ENCODE measurements at regions not wholly inside any gene's neighbourhood (a gene's known extent, or its start where the extent isn't known, plus 50 kb on each side); places are given as distances from the start of the nearest gene placed in this dataset.

GRCh38 chr2:59920307-59920706 is 633.1 kb downstream of the BCL11A start:
- no peak for DNase-seq (ENCODE audit: low read depth)

GRCh38 chr2:59919579-59919978 is 633.9 kb downstream of the BCL11A start:
- DNase-seq (ENCODE audit: low read depth): no peak

- no peak for DNase-seq (ENCODE audit: low read depth)
Observed at GRCh38 chr2:59912042-59912441, 641.4 kb downstream of the BCL11A start.

DNA sequence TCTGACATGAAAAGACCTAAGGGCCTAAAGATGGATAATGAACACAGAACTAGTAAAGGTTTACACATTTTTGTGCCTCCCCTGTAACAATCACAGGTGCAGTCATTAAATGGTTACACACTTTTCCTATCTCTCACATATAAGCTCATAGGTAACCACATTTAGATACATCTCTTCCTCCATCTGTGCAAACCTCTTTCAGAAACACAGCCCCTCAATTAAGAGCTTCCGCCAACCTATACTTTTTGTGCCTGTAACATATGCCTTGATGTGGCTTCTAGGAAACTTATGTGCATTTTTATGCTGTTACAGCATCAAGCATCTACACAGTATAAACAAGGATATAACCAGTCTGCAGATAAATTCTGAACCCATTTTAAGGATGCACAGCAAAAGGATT is 643.3 kb downstream of the BCL11A start:
- DNase-seq (ENCODE audit: low read depth): no peak

DNA sequence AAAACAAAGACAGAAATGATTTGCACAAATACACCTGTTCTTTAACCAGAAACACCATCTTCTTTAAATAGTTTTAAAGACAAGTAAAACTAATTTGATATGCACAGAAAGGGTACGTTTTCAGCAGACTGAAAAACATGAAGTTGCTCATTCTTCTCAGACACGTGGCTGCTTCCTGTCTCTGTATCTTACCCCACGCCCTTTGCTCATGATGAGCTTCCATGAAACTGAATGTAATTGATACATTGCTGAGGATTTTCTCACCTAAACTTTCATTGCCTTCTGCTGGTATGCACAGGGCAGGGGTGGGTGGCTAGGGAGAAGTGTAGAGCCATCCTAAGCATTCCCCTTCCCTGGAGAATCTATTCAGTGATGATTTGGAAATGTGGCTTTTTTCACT is 644.3 kb downstream of the BCL11A start:
- DNase-seq (ENCODE audit: low read depth): no peak

GRCh38 chr2:59905731-59906130 is 647.7 kb downstream of the BCL11A start:
- no peak for DNase-seq (ENCODE audit: low read depth)

GRCh38 chr2:59903994-59904544 is 649.4 kb downstream of the BCL11A start:
- no peak for DNase-seq (ENCODE audit: low read depth)

- DNase-seq (ENCODE audit: low read depth): no peak
Observed at GRCh38 chr2:59900728-59901452, 652.6 kb downstream of the BCL11A start.

DNA sequence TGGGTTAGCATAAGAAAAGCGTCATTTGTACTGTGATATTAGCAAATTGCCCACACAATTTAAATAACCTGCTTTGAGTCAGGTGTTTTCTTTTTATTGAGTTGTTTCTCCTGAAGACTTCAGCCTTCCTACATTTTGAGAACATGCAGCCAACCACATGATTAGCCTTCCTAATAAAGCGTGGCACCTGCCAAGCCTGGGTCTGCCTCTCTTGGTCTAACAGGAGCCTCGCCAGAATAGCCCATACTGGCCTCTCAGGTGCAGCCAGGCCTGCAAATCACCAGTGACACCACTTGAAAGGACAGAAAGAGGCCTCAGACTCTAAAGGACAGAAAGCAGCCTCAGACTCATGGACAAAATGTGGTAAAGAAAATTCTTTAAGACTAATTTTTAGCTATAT is 653.8 kb downstream of the BCL11A start:
- DNase-seq (ENCODE audit: low read depth): no peak

DNA sequence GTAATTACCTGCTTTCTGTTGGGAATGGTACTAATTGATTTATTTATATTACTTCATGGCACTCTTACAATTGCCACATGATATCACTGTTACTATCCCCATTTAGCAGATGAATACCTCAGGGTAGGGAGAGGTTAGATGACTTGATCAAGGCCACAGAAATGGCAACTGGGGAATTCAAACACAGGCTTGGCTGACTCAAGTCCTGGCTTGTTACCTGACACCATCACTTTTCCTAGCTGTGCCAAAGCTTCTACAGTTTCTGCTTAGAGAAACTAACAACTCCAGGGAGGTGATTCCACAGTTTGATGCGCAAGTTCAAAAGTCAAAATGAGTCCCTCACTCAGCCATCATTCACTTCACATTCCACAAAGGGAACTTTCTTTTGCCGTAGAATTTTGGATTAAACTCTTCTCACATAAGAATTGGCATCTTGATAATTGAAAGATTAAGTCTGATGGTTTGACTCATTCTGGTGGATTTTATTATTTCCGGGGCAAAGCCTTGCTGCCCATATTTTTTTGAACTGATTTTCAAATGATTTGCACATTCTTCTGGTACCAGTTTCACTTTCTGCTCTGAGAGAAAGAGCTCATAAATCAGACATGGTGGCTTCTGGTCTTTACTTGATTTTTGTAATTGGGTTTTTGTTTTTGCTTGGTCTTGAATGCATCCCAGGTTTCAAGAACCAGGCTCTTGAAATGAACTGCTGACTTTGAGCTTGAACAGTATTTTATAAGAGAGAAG is 656.8 kb downstream of the BCL11A start:
- DNase-seq (ENCODE audit: low read depth): no peak

DNA sequence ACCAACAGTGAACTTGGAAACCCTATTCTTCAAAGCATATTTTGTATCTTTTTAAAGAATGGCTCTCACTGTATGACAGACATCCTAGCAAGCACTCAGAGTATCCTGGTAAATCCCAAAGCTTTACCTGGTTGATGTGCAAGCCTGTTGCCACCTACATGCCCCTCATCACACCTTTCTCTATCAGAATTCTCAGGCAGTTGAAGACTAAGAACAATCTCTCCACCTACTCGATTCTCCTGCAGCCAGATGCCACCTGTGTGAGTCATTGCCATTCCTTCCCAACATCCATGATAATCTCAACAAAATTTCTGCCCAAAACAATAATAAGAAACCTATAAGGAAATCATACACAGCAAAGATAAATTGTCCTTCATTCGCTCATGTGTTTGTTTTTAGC is 659.8 kb downstream of the BCL11A start:
- DNase-seq (ENCODE audit: low read depth): no peak

GRCh38 chr2:59892398-59892797 is 661.1 kb downstream of the BCL11A start:
- no peak for DNase-seq (ENCODE audit: low read depth)

GRCh38 chr2:59889305-59889704 is 664.1 kb downstream of the BCL11A start:
- no peak for DNase-seq (ENCODE audit: low read depth)

DNA sequence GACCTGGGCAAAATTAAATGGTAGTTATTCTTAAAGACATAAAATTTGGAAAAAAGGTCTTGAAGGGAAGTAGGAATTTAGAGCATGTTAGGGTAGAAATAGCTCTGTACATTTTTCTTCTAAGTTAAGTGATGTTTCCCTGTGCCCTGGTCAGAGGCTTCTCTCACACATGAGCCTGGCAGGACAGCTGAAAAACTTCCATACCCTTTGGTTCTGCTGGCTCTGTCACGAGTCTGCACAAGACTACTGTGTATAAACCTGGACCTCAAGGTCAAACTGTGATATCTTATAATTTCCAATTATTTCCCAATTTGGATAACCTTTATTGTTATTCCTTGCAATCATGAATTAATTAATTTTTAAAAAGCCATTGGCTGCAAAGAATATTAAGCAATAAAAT is 664.7 kb downstream of the BCL11A start:
- DNase-seq (ENCODE audit: low read depth): no peak

DNA sequence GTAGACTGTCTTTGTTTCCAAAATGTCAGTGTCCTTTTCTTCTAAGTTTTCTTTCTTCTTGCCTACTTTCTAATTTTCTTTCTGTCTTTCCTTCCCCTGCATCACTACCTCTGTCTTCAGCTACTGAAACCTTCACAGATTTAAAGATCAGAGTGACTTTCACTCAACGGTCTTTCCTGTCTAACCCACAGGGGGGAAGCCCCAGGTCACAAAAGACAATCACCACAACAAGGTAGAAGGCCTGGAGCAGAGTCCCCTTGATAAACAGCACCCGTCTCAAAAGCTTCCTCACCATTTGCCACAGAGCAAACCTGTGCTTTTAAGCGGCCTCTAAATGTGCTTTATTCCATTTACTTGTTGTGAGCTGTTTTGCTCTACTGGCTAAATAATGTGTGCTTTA is 665.4 kb downstream of the BCL11A start:
- no peak for DNase-seq (ENCODE audit: low read depth)

DNA sequence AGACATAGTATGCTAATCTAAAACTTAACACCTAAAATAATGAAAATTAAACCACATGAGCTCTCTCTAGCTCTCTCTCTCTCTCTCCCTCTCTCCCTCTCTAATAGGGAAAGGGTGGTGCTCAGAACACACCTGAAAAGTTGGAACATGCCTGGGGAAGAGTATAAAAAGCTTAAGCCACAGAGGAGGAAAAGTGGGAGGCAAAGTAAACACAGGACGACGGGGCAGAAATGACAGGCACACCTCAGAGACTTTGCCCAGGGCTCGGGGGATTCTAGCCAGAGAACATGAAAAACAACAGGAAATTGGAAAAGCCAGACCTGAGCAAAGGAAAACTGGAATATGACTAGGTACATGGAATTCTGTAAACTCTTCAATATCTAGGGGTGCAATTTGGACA is 666.1 kb downstream of the BCL11A start:
- DNase-seq (ENCODE audit: low read depth): no peak

GRCh38 chr2:59886759-59887158 is 666.7 kb downstream of the BCL11A start:
- no peak for DNase-seq (ENCODE audit: low read depth)

DNA sequence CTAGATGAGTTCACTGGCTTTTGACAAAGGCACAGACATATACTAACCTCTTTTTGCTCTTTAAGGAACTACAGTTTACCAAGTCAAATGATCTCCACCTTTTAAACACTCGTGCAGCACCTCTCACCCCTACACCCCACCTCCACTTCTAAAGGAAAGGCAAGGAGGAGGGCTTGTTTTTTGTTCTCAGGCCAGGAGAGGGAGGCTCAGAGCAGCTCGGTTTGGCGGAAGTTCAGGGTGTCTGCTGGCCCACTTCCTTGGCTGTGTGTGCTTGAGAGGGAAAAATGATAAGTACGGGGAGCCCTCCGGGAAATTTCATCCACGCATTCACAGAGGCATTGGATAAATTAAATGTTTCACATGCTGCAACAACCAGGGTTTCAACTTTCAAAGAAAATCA is 667.9 kb downstream of the BCL11A start:
- no peak for DNase-seq (ENCODE audit: low read depth)

DNA sequence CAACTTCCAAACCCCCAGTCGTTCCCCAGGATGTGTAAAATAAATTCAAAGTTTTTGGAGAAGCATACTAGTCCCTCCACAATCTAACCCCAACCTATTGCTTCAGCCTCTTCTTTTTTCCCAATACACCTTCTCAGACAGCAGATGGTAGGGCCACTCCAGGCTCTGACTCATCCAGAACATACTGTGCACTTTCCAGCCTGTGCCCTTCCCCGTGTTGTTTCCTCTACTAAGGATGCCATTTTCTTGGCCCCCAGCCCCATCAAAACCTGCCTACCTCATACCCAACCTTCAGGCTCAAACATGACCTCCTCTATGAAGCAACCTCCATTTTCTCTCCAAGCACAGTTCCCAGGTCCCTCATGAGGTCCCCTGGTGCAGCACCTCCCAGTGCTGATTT is 669.3 kb downstream of the BCL11A start:
- no peak for DNase-seq (ENCODE audit: low read depth)

DNA sequence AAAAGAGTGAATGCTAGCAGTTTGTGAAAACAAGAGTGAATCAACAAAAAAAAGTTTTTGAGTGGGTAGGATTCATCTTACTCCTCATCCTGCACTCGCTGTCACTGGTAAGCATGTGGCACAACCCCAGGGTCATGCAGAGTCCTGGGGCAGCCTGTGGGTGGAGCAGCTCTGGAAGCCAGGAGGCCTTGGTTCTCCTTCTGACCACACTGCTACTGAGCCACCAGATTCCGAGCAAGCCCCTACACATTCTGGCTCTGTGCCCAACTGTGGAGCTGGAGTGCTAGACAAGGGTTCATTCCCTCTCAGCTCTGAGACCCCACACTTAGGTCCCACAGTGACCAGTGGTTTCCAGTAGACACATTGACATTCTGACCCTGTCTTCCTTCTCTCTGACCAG is 670.6 kb downstream of the BCL11A start:
- DNase-seq (ENCODE audit: low read depth): no peak

DNA sequence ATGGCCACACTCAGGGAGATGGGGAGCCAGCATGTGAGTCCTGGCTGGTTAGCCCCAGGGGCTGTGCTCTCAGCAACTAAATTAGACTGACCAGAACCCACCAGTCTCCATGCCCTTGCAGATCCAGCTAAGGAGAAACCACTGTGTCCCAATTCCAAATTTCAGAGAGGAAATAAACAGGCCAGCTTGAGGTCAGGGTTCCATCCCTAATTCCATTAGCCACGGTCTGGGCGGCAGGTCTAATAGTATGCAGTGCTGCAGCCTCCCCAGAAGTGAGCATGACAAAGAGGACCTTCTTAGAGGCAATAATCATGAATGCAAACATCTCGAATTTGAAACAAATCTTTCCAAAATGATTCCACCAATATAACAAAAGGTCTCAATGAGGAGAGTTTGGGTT is 671.2 kb downstream of the BCL11A start:
- DNase-seq (ENCODE audit: low read depth): no peak

DNA sequence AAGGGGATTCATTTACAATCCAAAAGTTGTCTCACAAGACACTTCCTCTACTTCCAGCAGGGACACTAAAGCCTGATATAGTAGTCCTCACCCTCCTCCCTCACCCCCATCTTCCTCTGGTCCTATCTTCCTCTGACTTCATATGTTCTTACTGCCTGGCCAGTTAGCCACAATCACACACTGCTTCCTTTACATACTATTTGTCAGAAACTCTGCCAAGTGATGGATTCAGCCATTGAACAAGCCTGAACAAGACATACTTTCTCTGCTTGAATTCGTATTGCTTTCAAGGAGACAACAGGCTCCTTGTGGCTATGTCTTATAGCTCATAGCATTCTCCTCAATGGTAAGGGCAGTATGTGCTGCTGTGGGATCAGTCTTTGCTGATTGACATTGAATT is 672.2 kb downstream of the BCL11A start:
- DNase-seq (ENCODE audit: low read depth): no peak

- DNase-seq (ENCODE audit: low read depth): no peak
Observed at GRCh38 chr2:59879700-59880131, 673.7 kb downstream of the BCL11A start.

DNA sequence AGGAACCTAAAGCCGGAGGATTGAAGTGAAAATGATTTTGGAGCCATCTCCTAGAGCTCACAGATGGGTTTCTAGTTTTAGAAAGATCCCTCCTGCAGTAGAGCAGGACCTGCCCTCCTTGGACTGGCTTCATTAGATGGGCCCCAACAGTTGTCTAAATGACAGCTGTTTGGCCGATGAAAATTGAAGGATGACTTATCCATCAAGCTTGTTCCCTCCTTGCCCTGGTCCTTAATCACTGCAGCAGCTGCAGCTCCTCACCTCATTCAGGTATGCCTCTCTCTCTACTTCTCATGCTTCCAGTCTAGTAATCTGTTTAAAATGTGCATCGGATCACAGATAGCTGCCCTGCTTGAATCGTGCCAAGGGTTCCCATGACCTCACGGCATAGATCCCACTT is 677.6 kb downstream of the BCL11A start:
- no peak for DNase-seq (ENCODE audit: low read depth)

All from activated T-cell treated with anti-CD3 and anti-CD28 coated beads for 24 hours (primary cell).